AG04449 (cell line): ENCODE measurements at regions not wholly inside any gene's neighbourhood (a gene's known extent, or its start where the extent isn't known, plus 50 kb on each side); places are given as distances from the start of the nearest gene placed in this dataset.

Source experiments
- CTCF ChIA-PET: fragments of 350-600 bp; formaldehyde crosslinking; extraction: SDS; loops from one replicate; lab custom pipeline; 2021; ENCODE audit warnings: antibody characterized with exemption; lab: Yijun Ruan, JAX
- POLR2A ChIA-PET: fragments of 400-600, 350-600 bp; formaldehyde crosslinking; extraction: SDS; loops from one replicate; lab custom pipeline; 2020; ENCODE audit warnings: antibody characterized with exemption, inconsistent platforms; lab: Yijun Ruan, JAX
- DNase-seq: peaks from one replicate; pipeline ENCODE4 v3.0.0-alpha.2; 2010; ENCODE audit warnings: low read depth, low spot score
- H3K4me3 ChIP-seq: 2 replicates; pipeline ENCODE4 v1.5.1; 2011; ENCODE audit warnings: low read depth, mild to moderate bottlenecking, control low read depth, low read length
- CTCF ChIP-seq: IDR thresholded peaks from one replicate; pipeline ENCODE4 v1.5.1; 2011; ENCODE audit warnings: mild to moderate bottlenecking, moderate library complexity, low read length, control low read depth, inconsistent platforms; ENCODE audit not compliant: insufficient read depth; ENCODE audit errors: missing control alignments

GRCh38 chr2:122748552-122749011 lies 993.1 kb downstream of the TSN start:
- H3K4me3 ChIP-seq, result no peak overlapping the region
- ChIA-PET CTCF (no interaction called here), POLR2A (no interaction called here)
- peak; percentile 4 for DNase-seq
- TF ChIP-seq CTCF, result no peak

DNA sequence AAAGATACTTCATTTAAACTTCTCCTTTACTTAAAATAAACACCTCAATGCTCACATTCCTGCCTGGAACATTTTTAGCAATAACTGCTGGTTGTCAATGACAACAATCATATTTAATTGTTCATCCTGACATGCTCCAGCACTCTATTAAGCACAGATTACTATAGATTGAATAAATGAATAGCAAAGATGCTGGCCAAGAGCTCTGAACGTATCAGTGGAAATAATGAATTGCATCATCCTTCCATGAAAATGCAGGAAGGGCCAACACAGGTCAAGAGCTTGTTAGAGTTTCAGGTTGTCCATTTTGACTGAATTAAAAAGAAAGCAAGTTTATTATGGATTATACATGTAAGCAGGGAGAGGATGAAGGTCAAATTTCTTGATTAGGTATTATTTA lies 994.0 kb downstream of the TSN start:
- no peak for TF ChIP-seq CTCF
- ChIA-PET CTCF (no interaction called here), POLR2A (no interaction called here)
- no peak for DNase-seq
- no peak overlapping the region for H3K4me3 ChIP-seq

GRCh38 chr2:122750095-122750494 lies 994.6 kb downstream of the TSN start:
- TF ChIP-seq CTCF, result no peak
- DNase-seq, result no peak
- H3K4me3 ChIP-seq, result no peak overlapping the region
- ChIA-PET CTCF (no interaction called here), POLR2A (no interaction called here)

DNA sequence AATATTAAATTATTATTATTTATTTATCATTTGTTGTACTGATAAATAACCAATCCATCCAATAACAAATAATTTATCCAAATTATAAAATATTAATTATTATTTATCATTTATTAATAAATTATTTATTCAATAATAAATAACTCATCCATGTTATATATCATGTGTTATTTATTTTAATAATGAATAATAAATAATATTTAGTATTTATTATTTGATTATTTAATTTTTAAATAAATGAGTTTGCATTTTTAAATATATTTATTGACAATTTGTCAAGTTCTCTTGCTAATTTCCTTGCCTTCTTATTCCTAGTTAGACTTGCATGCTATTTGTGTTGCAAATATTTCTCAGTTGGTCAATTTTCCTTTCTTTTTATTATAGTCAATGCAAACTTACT lies 995.4 kb downstream of the TSN start:
- POLR2A ChIA-PET, result no interaction called here
- DNase-seq, result no peak
- H3K4me3 ChIP-seq, result no peak overlapping the region
- no peak for TF ChIP-seq CTCF
- CTCF ChIA-PET, result no interaction called here

- TF ChIP-seq CTCF, result no peak
- DNase-seq, result no peak
- ChIA-PET CTCF (no interaction called here), POLR2A (no interaction called here)
- no peak overlapping the region for H3K4me3 ChIP-seq
Observed at GRCh38 chr2:122753336-122753735, 997.9 kb downstream of the TSN start.

- DNase-seq, result no peak
- POLR2A ChIA-PET, result no interaction called here
Observed at GRCh38 chr2:122754561-122754960, 999.1 kb downstream of the TSN start.

More at GRCh38 chr2:122754561-122754960, 999.1 kb downstream of the TSN start:
- CTCF ChIA-PET, result no interaction called here
- no peak overlapping the region for H3K4me3 ChIP-seq
- TF ChIP-seq CTCF, result no peak
